CD14-positive monocyte (primary cell): ENCODE measurements at regions not wholly inside any gene's neighbourhood (a gene's known extent, or its start where the extent isn't known, plus 50 kb on each side); places are given as distances from the start of the nearest gene placed in this dataset.

Experiments
- DNase-seq, 3 donors: peaks; one replicate each; pipeline ENCODE4 v3.0.0-alpha.2; 2011 to 2022
- H2AFZ ChIP-seq: 2 replicates; pipeline ENCODE4 v1.6.0; 2012; ENCODE audit warnings: mild to moderate bottlenecking, low read depth, low read length, inconsistent platforms; ENCODE audit not compliant: insufficient read depth, poor library complexity, severe bottlenecking
- H3K27ac ChIP-seq, 2 donors: 1 replicate in 1 of 2; 2 replicates in 1 of 2; pipeline ENCODE4 v1.5.1; 2012 to 2013; ENCODE audit warnings: low read length in 2 of 2, control low read depth in 1 of 2, inconsistent platforms in 1 of 2, low read depth in 1 of 2, mild to moderate bottlenecking in 1 of 2
- H3K27me3 ChIP-seq, 2 donors: one replicate each; pipeline versions ENCODE4 v1.6.0 to v1.6.1; 2011 to 2013; ENCODE audit warnings: low read length in 2 of 2; ENCODE audit not compliant: control insufficient read depth in 2 of 2, insufficient read depth in 2 of 2
- H3K36me3 ChIP-seq, 2 donors: replicated peaks in 1 of 2; 1 replicate in 1 of 2; 2 replicates in 1 of 2; pipeline versions ENCODE4 v1.5.1 to v1.6.1; 2012 to 2013; ENCODE audit warnings: low read length in 2 of 2, control low read depth in 1 of 2, inconsistent platforms in 1 of 2, mild to moderate bottlenecking in 1 of 2; ENCODE audit not compliant: insufficient read depth in 2 of 2, control insufficient read depth in 1 of 2
- H3K4me1 ChIP-seq, 2 donors: 1 replicate in 1 of 2; 2 replicates in 1 of 2; pipeline versions ENCODE4 v1.5.1 to v1.6.1; 2012 to 2013; ENCODE audit warnings: low read length in 2 of 2, control low read depth in 1 of 2, inconsistent platforms in 1 of 2, mild to moderate bottlenecking in 1 of 2, moderate library complexity in 1 of 2; ENCODE audit not compliant: insufficient read depth in 2 of 2, control insufficient read depth in 1 of 2
- H3K4me2 ChIP-seq: replicated peaks from 2 replicates; pipeline ENCODE3; 2012; ENCODE audit warnings: low read length, moderate library complexity, mild to moderate bottlenecking; ENCODE audit not compliant: poor library complexity, severe bottlenecking; ENCODE audit errors: extremely low read depth
- H3K4me3 ChIP-seq, 3 experiments: fragments of 200-600 bp in 1 of 3; sonication (generic) in 1 of 3; replicated peaks in 1 of 3; 1 replicate in 2 of 3; 2 replicates in 1 of 3; pipeline ENCODE4 v1.5.1; 2011 to 2013; ENCODE audit warnings: low read length in 3 of 3, mild to moderate bottlenecking in 3 of 3, control low read depth in 2 of 3, low read depth in 2 of 3, inconsistent platforms in 1 of 3, moderate library complexity in 1 of 3
- H3K79me2 ChIP-seq: 2 replicates; pipeline ENCODE4 v1.6.0; 2012; ENCODE audit warnings: mild to moderate bottlenecking, control low read depth, inconsistent platforms, low read length, moderate library complexity; ENCODE audit not compliant: insufficient read depth
- H3K9ac ChIP-seq: 2 replicates; pipeline ENCODE4 v1.6.0; 2017; ENCODE audit warnings: low read length, mild to moderate bottlenecking; ENCODE audit not compliant: insufficient read depth, poor library complexity, severe bottlenecking
- H3K9me3 ChIP-seq, 2 donors: replicated peaks in 1 of 2; 1 replicate in 1 of 2; 2 replicates in 1 of 2; pipeline versions ENCODE4 v1.5.1 to v1.6.1; 2012 to 2013; ENCODE audit warnings: low read length in 2 of 2, control low read depth in 1 of 2; ENCODE audit not compliant: control insufficient read depth in 1 of 2, insufficient read depth in 1 of 2
- H4K20me1 ChIP-seq: 2 replicates; pipeline ENCODE4 v1.6.0; 2012; ENCODE audit warnings: mild to moderate bottlenecking, low read length, control low read depth, moderate library complexity; ENCODE audit not compliant: insufficient read depth
- H3K27ac Mint-ChIP-seq, 7 donors: one replicate each; pipeline ENCODE4 v1.8.0; 2020; ENCODE audit warnings: mild to moderate bottlenecking in 7 of 7, mixed read lengths in 7 of 7, moderate library complexity in 6 of 7, inconsistent platforms in 2 of 7
- H3K27me3 Mint-ChIP-seq, 3 donors: one replicate each; pipeline ENCODE4 v1.8.0; 2021 to 2022; ENCODE audit warnings: low read depth in 3 of 3, mild to moderate bottlenecking in 3 of 3, mixed read lengths in 3 of 3, moderate library complexity in 3 of 3, inconsistent platforms in 1 of 3
- H3K36me3 Mint-ChIP-seq, 2 donors: one replicate each; pipeline ENCODE4 v1.8.0; 2020; ENCODE audit warnings: mixed read lengths in 2 of 2, inconsistent platforms in 1 of 2, mild to moderate bottlenecking in 1 of 2
- H3K4me1 Mint-ChIP-seq: one replicate; pipeline ENCODE4 v1.8.0; 2020; ENCODE audit warnings: mild to moderate bottlenecking, mixed read lengths
- H3K4me3 Mint-ChIP-seq, 2 donors: one replicate each; pipeline ENCODE4 v1.8.0; 2020; ENCODE audit warnings: mild to moderate bottlenecking in 2 of 2, mixed read lengths in 2 of 2, moderate library complexity in 1 of 2
- H3K9me3 Mint-ChIP-seq, 7 donors: one replicate each; pipeline ENCODE4 v1.8.0; 2020 to 2022; ENCODE audit warnings: mixed read lengths in 7 of 7, mild to moderate bottlenecking in 6 of 7, moderate library complexity in 6 of 7, inconsistent platforms in 2 of 7
- WGBS: methylation state at CpG from one replicate; pipeline ENCODE4 v1.1.5; 2013; ENCODE audit warnings: missing lambda C conversion rate; ENCODE audit not compliant: insufficient coverage; 5-methylcytosine and 5-hydroxymethylcytosine counted together
- intact Hi-C, 2 donors: fragments of 100-400 bp; cut with micrococcal nuclease; formaldehyde crosslinking; loops; one replicate each; pipeline versions ENCODE4 v1.15.0 to v1.15.1; 2023
- TF ChIP-seq, protein P1 (sequence below): fragments of 200-600 bp; IDR thresholded peaks from one replicate; pipeline ENCODE4 v1.8.0; 2022; ENCODE audit warnings: antibody characterized with exemption, mild to moderate bottlenecking

GRCh38 chr1:59094001-59094400 lies 202.9 kb upstream of the FGGY start:
- H3K36me3 ChIP-seq, result no peaks in the 10 kb centered on the region
- H2AFZ ChIP-seq, result peak overlapping the region; percentile 57
- peak; percentile 35 to 58 (median 58) for DNase-seq
- H3K27ac ChIP-seq, result peak overlapping the region in 1 of 2 donors; percentile 67
- H3K27me3 ChIP-seq, result no peaks in the 10 kb centered on the region
- peak overlapping the region; percentile 33 for H3K4me2 ChIP-seq
- H4K20me1 ChIP-seq, result no peaks in the 10 kb centered on the region
- intact Hi-C loops, result no loop called here
- H3K36me3 Mint-ChIP-seq, result peaks cover 0 to 3% of the 10 kb centered on the region in 2 donors
- H3K4me3 ChIP-seq, result no peak overlapping the region
- H3K9me3 ChIP-seq, result peaks cover 7 to 11% of the 10 kb centered on the region in 2 donors
- TF ChIP-seq, protein P1, sequence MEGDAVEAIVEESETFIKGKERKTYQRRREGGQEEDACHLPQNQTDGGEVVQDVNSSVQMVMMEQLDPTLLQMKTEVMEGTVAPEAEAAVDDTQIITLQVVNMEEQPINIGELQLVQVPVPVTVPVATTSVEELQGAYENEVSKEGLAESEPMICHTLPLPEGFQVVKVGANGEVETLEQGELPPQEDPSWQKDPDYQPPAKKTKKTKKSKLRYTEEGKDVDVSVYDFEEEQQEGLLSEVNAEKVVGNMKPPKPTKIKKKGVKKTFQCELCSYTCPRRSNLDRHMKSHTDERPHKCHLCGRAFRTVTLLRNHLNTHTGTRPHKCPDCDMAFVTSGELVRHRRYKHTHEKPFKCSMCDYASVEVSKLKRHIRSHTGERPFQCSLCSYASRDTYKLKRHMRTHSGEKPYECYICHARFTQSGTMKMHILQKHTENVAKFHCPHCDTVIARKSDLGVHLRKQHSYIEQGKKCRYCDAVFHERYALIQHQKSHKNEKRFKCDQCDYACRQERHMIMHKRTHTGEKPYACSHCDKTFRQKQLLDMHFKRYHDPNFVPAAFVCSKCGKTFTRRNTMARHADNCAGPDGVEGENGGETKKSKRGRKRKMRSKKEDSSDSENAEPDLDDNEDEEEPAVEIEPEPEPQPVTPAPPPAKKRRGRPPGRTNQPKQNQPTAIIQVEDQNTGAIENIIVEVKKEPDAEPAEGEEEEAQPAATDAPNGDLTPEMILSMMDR, result no peak
- peaks cover 6 to 11% (median 10%) of the 10 kb centered on the region in 7 donors for H3K9me3 Mint-ChIP-seq
- H3K4me3 Mint-ChIP-seq, result peak overlapping the region; percentile 5 to 18
- peaks cover 25 to 27% of the 10 kb centered on the region in 2 donors for H3K4me1 ChIP-seq
- peak overlapping the region; percentile 58 to 85 (median 81) for H3K27ac Mint-ChIP-seq
- WGBS, result no CpG with 5 or more reads among the region's 4 CpGs
- H3K27me3 Mint-ChIP-seq, result peaks cover 0 to 2% (median 0%) of the 10 kb centered on the region in 3 donors
- H3K4me1 Mint-ChIP-seq, result peaks cover 42% of the 10 kb centered on the region
- no peak overlapping the region for H3K9ac ChIP-seq
- H3K79me2 ChIP-seq, result no peaks in the 10 kb centered on the region

DNA sequence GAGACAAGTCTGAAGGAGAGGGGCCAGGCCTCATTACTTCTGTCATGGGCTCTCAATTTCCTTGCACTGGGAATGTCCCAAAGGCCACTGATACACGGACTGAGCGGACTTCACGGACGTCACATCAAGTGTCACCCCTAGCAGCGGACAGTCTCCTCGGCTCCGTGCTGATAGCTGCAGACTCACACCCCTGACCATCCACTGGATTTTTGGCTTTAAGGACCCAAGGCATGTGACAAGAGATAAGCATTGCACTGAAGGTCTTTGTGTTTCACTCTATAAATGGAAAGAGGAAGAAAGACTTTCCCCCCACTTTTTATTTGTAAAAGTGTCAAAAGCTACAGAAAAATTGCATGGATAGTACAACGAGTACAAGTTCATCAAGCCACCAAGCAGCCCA lies 200.4 kb upstream of the FGGY start:
- DNase-seq, result no peak
- Histone ChIP-seq H3K4me1 (peaks cover 25 to 27% of the 10 kb centered on the region in 2 donors), H3K79me2 (no peaks in the 10 kb centered on the region), H4K20me1 (no peaks in the 10 kb centered on the region), H3K4me3 (no peak overlapping the region), H3K27me3 (no peaks in the 10 kb centered on the region), H3K4me2 (no peak overlapping the region), H3K27ac (no peak overlapping the region), H3K9me3 (peaks cover under 1 to 3% of the 10 kb centered on the region in 2 donors), H3K9ac (no peak overlapping the region), H3K36me3 (no peaks in the 10 kb centered on the region), H2AFZ (peak overlapping the region; percentile 26)
- Mint-ChIP-seq H3K36me3 (peaks cover 0 to 3% of the 10 kb centered on the region in 2 donors), H3K27ac (peak overlapping the region in 2 of 7 donors; percentile 15), H3K4me1 (peaks cover 42% of the 10 kb centered on the region), H3K27me3 (peaks cover 0 to 2% (median 0%) of the 10 kb centered on the region in 3 donors), H3K9me3 (peaks cover 0 to 7% (median 2%) of the 10 kb centered on the region in 7 donors), H3K4me3 (no peak overlapping the region)
- WGBS, result 65% methylated on average over 5 of the region's 8 CpGs
- TF ChIP-seq, protein P1, result no peak
- intact Hi-C loops, result no loop called here
